ENCODE measurements at regions not wholly inside any gene's neighbourhood (a gene's known extent, or its start where the extent isn't known, plus 50 kb on each side); places are given as distances from the start of the nearest gene placed in this dataset.

DNA sequence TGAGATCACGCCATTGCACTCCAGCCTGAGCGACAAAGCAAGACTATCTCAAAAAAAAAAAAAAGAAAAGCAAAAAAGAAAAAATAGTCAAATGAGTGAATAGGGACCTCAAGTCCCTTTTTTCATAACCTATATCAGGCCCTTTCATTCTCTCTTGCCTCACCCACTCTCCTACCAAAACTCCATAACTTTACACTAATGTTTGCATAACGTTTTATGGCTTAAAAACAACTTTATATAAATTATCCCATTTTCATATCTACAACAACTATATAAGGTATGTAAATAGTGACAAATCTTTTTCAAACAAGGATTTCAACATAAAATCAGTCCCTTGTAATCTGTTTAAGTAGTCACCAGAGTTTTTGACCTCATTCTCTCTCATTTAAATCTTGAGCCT is 56.9 kb upstream of the PIP5K1B start:
- no peak for DNase-seq (ENCODE audit: low read depth in 2 of 2)

DNA sequence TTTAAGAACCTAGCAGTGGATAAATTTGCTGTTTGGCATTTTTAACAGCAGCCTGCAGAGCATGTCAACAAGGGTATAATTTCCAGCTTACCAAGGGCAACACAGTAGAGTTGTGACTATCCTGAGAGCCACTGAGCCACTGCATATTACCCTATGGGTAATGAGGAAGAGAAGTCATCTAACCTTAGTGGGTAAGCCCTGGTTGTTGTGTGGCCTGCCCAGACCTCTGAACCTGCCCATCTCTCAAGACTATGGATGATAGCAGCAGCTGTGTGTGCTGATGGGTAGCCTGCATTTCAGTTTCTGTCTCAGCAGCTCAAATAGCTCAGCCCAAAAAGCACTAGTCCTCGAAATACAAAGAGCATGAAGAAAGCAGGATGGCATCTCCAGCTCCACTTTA is 56.1 kb upstream of the PIP5K1B start:
- no peak for DNase-seq (ENCODE audit: low read depth in 2 of 2)

DNA sequence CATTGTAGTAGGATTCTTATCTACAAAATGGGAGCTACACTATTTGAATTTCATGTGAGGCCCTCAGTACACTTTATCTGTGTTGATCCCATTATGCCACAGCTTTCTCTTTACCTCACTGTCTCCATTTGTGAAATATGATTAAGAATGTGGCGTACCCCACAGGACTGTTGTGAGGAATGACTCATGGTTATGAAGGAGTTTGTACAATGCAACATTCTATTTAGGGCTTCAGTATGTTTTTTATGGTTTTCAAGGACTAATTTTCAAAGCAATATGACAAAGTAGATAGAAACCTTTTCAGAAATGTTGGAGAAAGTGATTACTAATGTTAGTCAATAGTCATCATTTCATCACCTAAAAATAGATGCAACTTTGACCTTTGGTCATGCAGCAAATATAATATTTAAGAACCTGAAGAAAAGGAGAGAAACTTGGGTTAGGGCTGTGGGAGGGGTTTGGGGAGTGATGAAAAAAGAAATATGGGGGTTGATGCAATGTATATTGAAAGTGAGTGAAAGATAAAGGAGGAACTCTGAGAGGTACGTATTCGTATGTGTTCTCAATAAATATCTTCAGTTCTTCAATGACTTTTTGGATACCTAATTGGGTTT is 53.7 kb upstream of the PIP5K1B start:
- DNase-seq (ENCODE audit: low read depth in 2 of 2) = no peak

DNA sequence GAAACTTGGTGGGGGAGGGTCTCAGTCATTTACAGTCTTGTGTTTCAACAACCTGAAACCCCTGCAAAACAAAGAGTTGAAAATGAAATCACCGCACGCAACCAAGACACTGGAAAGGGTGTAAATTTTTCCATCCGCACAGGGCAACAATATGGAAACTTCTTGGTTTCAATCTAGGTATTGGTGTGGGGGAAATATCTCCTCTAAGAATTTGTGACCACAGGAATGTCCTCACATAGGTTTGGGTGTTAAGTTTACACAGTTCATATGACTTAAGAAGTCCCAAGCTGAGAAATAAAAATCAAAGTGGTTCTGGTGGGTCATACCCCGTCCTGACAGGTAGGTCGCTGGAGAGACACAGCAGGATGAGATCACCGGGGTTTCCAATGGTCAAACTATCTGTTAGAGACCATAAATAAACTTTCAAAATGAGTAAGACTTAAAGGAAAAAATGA is 51.9 kb upstream of the PIP5K1B start:
- DNase-seq (ENCODE audit: low read depth in 2 of 2) = peak; percentile 18 to 35

DNA sequence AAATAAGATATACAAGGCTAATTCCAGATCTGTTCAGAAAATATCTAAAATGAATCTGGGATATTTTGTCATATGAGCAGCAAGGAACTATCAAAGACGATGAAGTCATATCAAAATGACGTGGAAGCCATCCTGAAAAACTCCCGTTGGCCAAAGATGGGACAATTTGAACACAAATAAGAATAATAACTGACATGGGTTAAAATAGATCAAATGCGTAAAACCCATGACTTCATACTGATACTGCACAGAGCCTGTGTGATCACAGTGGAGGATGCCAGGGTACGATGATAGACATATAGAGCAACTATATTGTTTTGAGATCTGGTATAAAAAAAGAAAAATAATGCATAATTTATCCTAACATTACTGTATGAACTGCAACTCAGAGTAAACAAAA is 51.0 kb upstream of the PIP5K1B start:
- no peak for DNase-seq (ENCODE audit: low read depth in 2 of 2)
